ENCODE measurements at regions not wholly inside any gene's neighbourhood (a gene's known extent, or its start where the extent isn't known, plus 50 kb on each side); places are given as distances from the start of the nearest gene placed in this dataset.

DNA sequence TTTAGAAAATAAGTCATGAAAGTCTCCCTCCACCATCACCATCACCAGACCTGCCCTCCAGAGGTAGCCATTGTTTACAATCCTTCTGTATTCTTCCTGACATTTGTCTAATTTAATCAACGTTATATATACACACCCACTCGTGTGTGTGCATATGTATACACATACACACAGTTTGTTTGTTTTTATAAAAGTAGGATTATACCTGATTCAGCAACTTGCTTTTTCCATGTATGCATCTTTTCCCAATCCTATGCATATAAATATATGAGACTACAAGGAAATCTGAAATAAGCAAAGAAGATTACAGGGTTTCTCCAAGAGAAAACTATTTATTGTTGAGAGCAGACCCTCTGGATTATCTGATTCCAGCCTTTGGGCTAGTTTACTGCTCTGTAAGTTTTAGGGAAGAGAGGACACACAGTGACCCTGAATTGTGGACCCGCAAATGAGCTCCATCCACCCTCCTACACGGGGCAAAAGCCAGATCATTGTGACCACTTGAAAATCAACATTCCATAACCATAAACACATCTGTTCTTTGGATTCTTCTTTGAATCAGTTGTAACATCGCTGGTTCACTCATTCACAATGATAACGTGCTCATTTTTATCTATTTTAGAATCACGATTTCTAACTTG, 104.3 kb downstream of the CPN2 start:
- Mint-ChIP-seq H3K4me3 (no peak overlapping the region), H3K27ac (no peak overlapping the region), H3K27me3 (peaks cover 20% of the 10 kb centered on the region), H3K4me1 (no peaks in the 10 kb centered on the region), H3K9me3 (no peaks in the 10 kb centered on the region), H3K36me3 (no peaks in the 10 kb centered on the region)
- DNase-seq, result no peak
- ATAC-seq (ENCODE audit: low read depth), result no peak
- POLR2A ChIA-PET, result no interaction called here

GRCh38 chr3:194247350-194247740, 103.8 kb downstream of the CPN2 start:
- H3K9me3 Mint-ChIP-seq, result no peaks in the 10 kb centered on the region
- ATAC-seq (ENCODE audit: low read depth) (no peak), DNase-seq (no peak)
- no peaks in the 10 kb centered on the region for H3K36me3 Mint-ChIP-seq
- H3K27ac Mint-ChIP-seq, result no peak overlapping the region
- POLR2A ChIA-PET, result no interaction called here
- H3K27me3 Mint-ChIP-seq, result peaks cover 20% of the 10 kb centered on the region
- no peak overlapping the region for H3K4me3 Mint-ChIP-seq
- H3K4me1 Mint-ChIP-seq, result no peaks in the 10 kb centered on the region

DNA sequence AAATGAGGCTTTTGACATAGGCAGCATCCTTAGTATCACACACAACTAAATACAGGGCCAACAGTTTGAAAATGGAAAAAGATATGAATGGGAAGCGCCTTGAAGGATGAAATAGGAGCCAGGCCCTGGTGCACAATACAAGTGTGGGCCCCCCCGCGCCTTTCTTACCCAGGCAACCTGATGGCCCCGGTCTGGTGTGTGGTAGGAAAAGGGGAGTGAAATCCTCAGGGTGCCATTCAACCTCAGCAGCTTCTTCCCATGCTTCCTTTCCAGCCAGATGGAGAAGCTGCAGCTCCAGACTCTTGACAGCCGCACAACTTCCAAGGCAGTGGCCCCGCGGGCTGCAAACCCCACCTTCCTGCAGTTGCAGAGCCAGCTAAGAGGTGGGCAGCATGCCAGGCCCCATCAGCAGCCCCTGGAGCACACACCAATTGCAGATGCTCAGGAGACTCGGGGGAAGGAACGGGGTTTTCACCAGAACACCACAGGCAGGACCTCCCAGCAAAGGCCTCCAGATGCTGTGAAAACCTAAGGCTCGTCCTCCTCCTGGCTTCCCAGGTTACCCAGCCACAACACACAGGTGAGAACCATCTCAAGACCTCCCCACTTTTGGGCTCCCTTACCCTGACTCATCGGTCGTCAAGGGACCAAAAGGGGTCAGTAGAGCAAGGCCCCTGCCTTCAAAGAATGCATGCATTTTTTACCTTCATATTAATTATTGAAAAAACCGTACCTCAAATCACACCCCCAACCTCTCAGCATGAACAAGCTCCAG, 101.6 kb downstream of the CPN2 start:
- DNase-seq (no peak), ATAC-seq (ENCODE audit: low read depth) (no peak)
- Mint-ChIP-seq H3K4me3 (no peak overlapping the region), H3K36me3 (no peaks in the 10 kb centered on the region), H3K9me3 (no peaks in the 10 kb centered on the region), H3K27me3 (peaks cover 12% of the 10 kb centered on the region), H3K4me1 (no peaks in the 10 kb centered on the region), H3K27ac (no peak overlapping the region)
- POLR2A ChIA-PET, result no interaction called here

- Mint-ChIP-seq H3K9me3 (no peaks in the 10 kb centered on the region), H3K4me1 (peaks cover 3% of the 10 kb centered on the region), H3K36me3 (no peaks in the 10 kb centered on the region), H3K4me3 (no peak overlapping the region), H3K27ac (no peak overlapping the region), H3K27me3 (peaks cover 6% of the 10 kb centered on the region)
- POLR2A ChIA-PET, result no interaction called here
- no peak for DNase-seq
- no peak for ATAC-seq (ENCODE audit: low read depth)
Observed at GRCh38 chr3:194250098-194251002, 100.8 kb downstream of the CPN2 start.

GRCh38 chr3:194251007-194251406, 100.1 kb downstream of the CPN2 start:
- Mint-ChIP-seq H3K27ac (no peak overlapping the region), H3K36me3 (no peaks in the 10 kb centered on the region), H3K4me3 (no peak overlapping the region), H3K9me3 (no peaks in the 10 kb centered on the region), H3K4me1 (peaks cover 10% of the 10 kb centered on the region), H3K27me3 (peaks cover 6% of the 10 kb centered on the region)
- DNase-seq (no peak), ATAC-seq (ENCODE audit: low read depth) (no peak)
- POLR2A ChIA-PET, result no interaction called here

DNA sequence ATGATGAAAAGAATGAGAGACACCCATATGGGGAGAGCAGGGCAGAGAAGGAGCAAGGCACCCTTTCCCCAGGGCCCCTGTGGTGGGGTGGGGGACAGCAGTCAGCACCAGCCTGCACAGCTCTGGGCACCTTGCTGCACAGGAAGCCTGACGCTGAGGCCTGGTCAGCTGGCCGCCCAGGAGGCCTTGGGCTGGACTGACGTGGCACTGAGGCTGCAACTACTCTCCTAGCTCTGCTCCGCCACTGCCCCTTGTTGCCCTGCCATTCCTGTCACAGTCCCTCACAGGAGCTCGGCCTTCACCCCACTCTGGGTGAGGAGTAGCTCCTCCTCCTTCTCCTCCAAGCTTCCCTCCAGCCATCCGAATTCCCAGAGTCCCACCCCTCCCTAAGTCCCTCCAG, 99.7 kb downstream of the CPN2 start:
- ATAC-seq (ENCODE audit: low read depth) (no peak), DNase-seq (no peak)
- peaks cover 13% of the 10 kb centered on the region for H3K4me1 Mint-ChIP-seq
- H3K36me3 Mint-ChIP-seq, result no peaks in the 10 kb centered on the region
- H3K27ac Mint-ChIP-seq, result no peak overlapping the region
- POLR2A ChIA-PET, result no interaction called here
- H3K4me3 Mint-ChIP-seq, result no peak overlapping the region
- peaks cover 6% of the 10 kb centered on the region for H3K27me3 Mint-ChIP-seq
- H3K9me3 Mint-ChIP-seq, result no peaks in the 10 kb centered on the region

- Mint-ChIP-seq H3K4me3 (no peak overlapping the region), H3K27me3 (peaks cover 6% of the 10 kb centered on the region), H3K27ac (no peak overlapping the region), H3K4me1 (peaks cover 13% of the 10 kb centered on the region), H3K36me3 (no peaks in the 10 kb centered on the region), H3K9me3 (no peaks in the 10 kb centered on the region)
- ATAC-seq (ENCODE audit: low read depth), result no peak
- DNase-seq, result no peak
- POLR2A ChIA-PET, result interaction anchor here (0.9 kb wide), 1 partner anchor 73 kb away, joined by 3 read pairs; no protein-coding TSS in a partner anchor
Observed at GRCh38 chr3:194251891-194252560, 99.1 kb downstream of the CPN2 start.

DNA sequence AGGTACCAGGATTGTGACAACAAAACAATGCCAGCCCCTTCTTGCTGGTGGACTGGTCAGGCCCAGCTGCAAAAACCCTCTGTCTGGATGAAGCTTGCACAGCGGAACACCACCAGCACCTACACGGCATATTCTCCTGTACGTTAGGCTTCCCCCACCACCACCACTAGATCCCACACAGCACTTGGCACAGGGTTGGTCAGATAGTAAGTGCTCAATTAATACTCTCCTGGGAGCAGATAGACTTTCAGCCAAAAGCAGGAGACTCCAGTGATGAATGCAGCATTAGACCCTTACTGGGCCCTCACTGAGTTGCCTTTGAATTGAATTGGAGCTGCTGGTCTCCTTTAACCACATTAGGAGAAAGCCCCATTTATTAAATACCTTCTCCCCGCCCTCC, 97.9 kb downstream of the CPN2 start:
- Mint-ChIP-seq H3K27ac (no peak overlapping the region), H3K36me3 (no peaks in the 10 kb centered on the region), H3K4me3 (no peak overlapping the region), H3K4me1 (peaks cover 13% of the 10 kb centered on the region), H3K9me3 (peaks cover 1% of the 10 kb centered on the region), H3K27me3 (peaks cover 6% of the 10 kb centered on the region)
- DNase-seq, result no peak
- no peak for ATAC-seq (ENCODE audit: low read depth)
- POLR2A ChIA-PET, result interaction anchor here (0.9 kb wide), 1 partner anchor 72 kb away, joined by 3 read pairs; no protein-coding TSS in a partner anchor

DNA sequence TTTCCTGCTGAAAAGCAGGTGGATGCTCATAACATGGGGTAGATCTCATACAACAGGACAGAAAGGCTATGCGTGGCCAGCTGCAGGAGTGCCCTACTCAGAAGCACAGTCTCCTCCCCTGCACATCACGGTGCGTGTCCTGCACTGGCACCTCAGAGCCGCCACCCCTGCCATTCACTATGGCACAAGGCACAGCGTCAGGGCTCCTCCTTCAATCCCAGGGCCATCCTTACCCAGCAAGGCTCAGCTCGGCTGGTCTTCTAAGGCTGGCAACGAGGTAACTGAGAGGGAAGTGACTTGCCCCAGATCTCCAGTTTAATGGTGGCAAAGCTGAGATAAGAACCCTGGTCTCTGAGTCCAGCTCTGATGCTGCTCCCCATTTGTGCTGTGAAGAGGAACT, 97.1 kb downstream of the CPN2 start:
- Mint-ChIP-seq H3K9me3 (peaks cover 1% of the 10 kb centered on the region), H3K36me3 (no peaks in the 10 kb centered on the region), H3K4me3 (no peak overlapping the region), H3K27me3 (peaks cover 5% of the 10 kb centered on the region), H3K27ac (no peak overlapping the region), H3K4me1 (peaks cover 13% of the 10 kb centered on the region)
- ATAC-seq (ENCODE audit: low read depth) (no peak), DNase-seq (no peak)
- POLR2A ChIA-PET, result no interaction called here

GRCh38 chr3:194255252-194256039, 95.7 kb downstream of the CPN2 start:
- POLR2A ChIA-PET, result interaction anchor here (0.5 kb wide), 1 partner anchor 21 kb away, joined by 3 read pairs; no protein-coding TSS in a partner anchor
- no peaks in the 10 kb centered on the region for H3K36me3 Mint-ChIP-seq
- H3K4me3 Mint-ChIP-seq, result peak overlapping the region; percentile 66
- H3K27me3 Mint-ChIP-seq, result peaks cover 4% of the 10 kb centered on the region
- ATAC-seq (ENCODE audit: low read depth) (peak; percentile 89), DNase-seq (peak; percentile 50)
- peak overlapping the region; percentile 75 for H3K27ac Mint-ChIP-seq
- peaks cover 13% of the 10 kb centered on the region for H3K4me1 Mint-ChIP-seq
- H3K9me3 Mint-ChIP-seq, result peaks cover 1% of the 10 kb centered on the region

DNA sequence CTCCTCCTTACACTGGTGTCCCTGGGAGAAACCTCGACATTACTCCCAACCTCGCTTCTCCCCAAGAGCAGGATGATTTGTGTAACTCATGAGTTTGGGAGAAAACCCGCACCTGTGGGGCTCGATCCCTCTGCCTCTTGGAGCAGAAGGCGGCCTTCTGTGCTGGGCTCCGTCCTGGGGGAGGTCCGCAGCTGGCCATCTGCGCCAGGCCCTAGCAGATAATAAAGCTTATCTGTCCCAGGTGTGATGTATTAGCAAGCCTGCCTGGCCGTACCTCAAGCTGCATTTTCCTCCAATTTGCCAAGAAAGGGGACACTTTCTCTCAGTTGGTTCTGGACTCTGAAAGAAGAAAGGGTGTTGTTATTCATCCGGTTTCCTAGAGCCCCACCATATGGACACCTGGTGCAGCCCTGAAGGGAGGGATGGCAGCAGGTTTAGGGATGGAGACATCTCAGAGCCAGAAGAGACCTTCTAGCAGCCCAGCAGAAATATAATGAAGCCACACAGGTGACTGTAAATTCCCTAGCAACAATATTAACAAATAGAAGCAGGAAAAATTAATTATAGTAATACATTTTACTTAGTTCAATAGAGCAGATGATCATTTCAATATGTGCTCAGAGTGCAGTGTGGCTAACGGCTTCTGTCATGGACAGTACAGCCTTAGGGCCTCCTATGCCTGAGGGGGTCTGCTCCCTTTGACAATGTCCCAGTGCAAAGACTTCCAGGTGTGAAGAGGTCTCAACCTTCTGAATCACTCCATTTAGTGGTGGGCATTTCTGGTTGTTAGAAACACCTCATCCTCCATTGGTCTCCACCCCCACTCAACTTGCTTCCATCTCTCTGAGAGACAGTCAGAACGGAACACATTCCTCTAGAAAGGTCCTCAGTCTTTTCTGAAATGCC, 94.8 kb downstream of the CPN2 start:
- Mint-ChIP-seq H3K9me3 (peaks cover 1% of the 10 kb centered on the region), H3K27me3 (peaks cover 4% of the 10 kb centered on the region), H3K4me1 (peaks cover 13% of the 10 kb centered on the region), H3K4me3 (peak overlapping the region; percentile 66), H3K36me3 (no peaks in the 10 kb centered on the region), H3K27ac (no peak overlapping the region)
- ATAC-seq (ENCODE audit: low read depth) (no peak), DNase-seq (no peak)
- POLR2A ChIA-PET, result interaction anchor here (0.5 kb wide), 1 partner anchor 22 kb away, joined by 3 read pairs; no protein-coding TSS in a partner anchor

- Mint-ChIP-seq H3K9me3 (peaks cover 1% of the 10 kb centered on the region), H3K27ac (no peak overlapping the region), H3K36me3 (no peaks in the 10 kb centered on the region), H3K27me3 (peaks cover 5% of the 10 kb centered on the region), H3K4me3 (no peak overlapping the region), H3K4me1 (peaks cover 13% of the 10 kb centered on the region)
- no peak for ATAC-seq (ENCODE audit: low read depth)
- no peak for DNase-seq
- POLR2A ChIA-PET, result no interaction called here
Observed at GRCh38 chr3:194257151-194257621, 93.9 kb downstream of the CPN2 start.
